Natural killer cell (primary cell): ENCODE measurements at regions not wholly inside any gene's neighbourhood (a gene's known extent, or its start where the extent isn't known, plus 50 kb on each side); places are given as distances from the start of the nearest gene placed in this dataset.

Experiments used
- ATAC-seq, 3 donors: fragments of 150-1000 bp in 2 of 3; fragments of 200-7000 bp in 1 of 3; cut with Tn5 transposase; 1 replicate in 1 of 3; 2 replicates in 2 of 3; pipeline ENCODE4 v1.10.0; 2021; ENCODE audit warnings: mild to moderate bottlenecking in 2 of 3, moderate library complexity in 2 of 3
- DNase-seq, 2 donors: peaks; one replicate each; pipeline versions ENCODE4 v3.0.0 to v3.0.0-alpha.2; 2013 to 2021; ENCODE audit warnings: mixed read lengths in 1 of 2
- H3K27ac ChIP-seq: one replicate; pipeline ENCODE4 v1.5.1; 2013; ENCODE audit warnings: mild to moderate bottlenecking, low read length
- H3K27me3 ChIP-seq: one replicate; pipeline ENCODE4 v1.6.1; 2013; ENCODE audit warnings: low read length; ENCODE audit not compliant: control insufficient read depth, insufficient read depth
- H3K36me3 ChIP-seq: one replicate; pipeline ENCODE4 v1.6.1; 2013; ENCODE audit warnings: low read length; ENCODE audit not compliant: control insufficient read depth, insufficient read depth
- H3K4me1 ChIP-seq: one replicate; pipeline ENCODE4 v1.6.1; 2013; ENCODE audit warnings: low read length; ENCODE audit not compliant: control insufficient read depth, insufficient read depth
- H3K4me3 ChIP-seq: one replicate; pipeline ENCODE4 v1.5.1; 2013; ENCODE audit warnings: low read length
- H3K9me3 ChIP-seq: one replicate; pipeline ENCODE4 v1.6.1; 2013; ENCODE audit warnings: low read length; ENCODE audit not compliant: control insufficient read depth, insufficient read depth
- H3K27ac Mint-ChIP-seq, 2 donors: one replicate each; pipeline ENCODE4 v1.8.0; 2022; ENCODE audit warnings: mild to moderate bottlenecking in 2 of 2, mixed read lengths in 2 of 2, moderate library complexity in 1 of 2
- H3K27me3 Mint-ChIP-seq, 2 donors: one replicate each; pipeline ENCODE4 v1.8.0; 2022; ENCODE audit warnings: low read depth in 2 of 2, mixed read lengths in 2 of 2
- H3K36me3 Mint-ChIP-seq: one replicate; pipeline ENCODE4 v1.8.0; 2022; ENCODE audit warnings: mixed read lengths
- H3K4me1 Mint-ChIP-seq, 2 donors: one replicate each; pipeline ENCODE4 v1.8.0; 2022; ENCODE audit warnings: mixed read lengths in 2 of 2
- H3K4me3 Mint-ChIP-seq: one replicate; pipeline ENCODE4 v1.8.0; 2022; ENCODE audit warnings: mild to moderate bottlenecking, moderate library complexity, mixed read lengths
- H3K9me3 Mint-ChIP-seq, 2 donors: one replicate each; pipeline ENCODE4 v1.8.0; 2022; ENCODE audit warnings: mixed read lengths in 2 of 2
- WGBS: methylation state at CpG from one replicate; pipeline ENCODE4 v1.1.7; 2013; ENCODE audit warnings: missing lambda C conversion rate; ENCODE audit not compliant: insufficient coverage; 5-methylcytosine and 5-hydroxymethylcytosine counted together
- intact Hi-C: fragments of 100-400 bp; cut with micrococcal nuclease; formaldehyde crosslinking; loops from one replicate; pipeline ENCODE4 v1.14.2; 2022
- TF ChIP-seq, protein P1 (sequence below): fragments of 200-600 bp; IDR thresholded peaks from one replicate; pipeline ENCODE4 v1.8.0; 2022; ENCODE audit warnings: antibody characterized with exemption

DNA sequence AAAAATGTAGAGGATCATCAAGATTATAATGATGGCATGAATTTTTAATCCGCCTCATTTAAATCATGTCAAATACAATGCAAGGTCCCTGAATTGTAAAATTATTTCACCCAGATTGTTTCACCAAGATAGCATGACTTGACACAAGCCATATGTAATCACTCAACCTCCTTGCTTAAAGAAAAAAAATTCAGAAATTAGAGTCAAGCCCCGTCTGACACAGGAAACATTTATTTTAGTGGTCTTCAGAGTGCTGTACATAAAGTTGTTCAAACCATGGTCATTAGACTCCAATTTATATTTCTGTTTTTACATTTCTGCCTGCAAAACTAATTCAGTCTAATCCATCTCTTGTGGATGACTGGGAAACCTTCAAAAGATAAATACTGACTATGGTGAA is 200.2 kb downstream of the CBLN4 start:
- 71% methylated on average over 1 of the region's 2 CpGs for WGBS
- Histone ChIP-seq H3K27me3 (no peaks in the 10 kb centered on the region), H3K36me3 (no peaks in the 10 kb centered on the region), H3K4me1 (no peaks in the 10 kb centered on the region), H3K4me3 (no peak overlapping the region), H3K9me3 (peaks cover 6% of the 10 kb centered on the region), H3K27ac (no peak overlapping the region)
- intact Hi-C loops = no loop called here
- H3K4me3 Mint-ChIP-seq = no peak overlapping the region
- H3K4me1 Mint-ChIP-seq = no peaks in the 10 kb centered on the region
- H3K27ac Mint-ChIP-seq = no peak overlapping the region
- DNase-seq (no peak), ATAC-seq (no peak)
- no peaks in the 10 kb centered on the region for H3K36me3 Mint-ChIP-seq
- peaks cover 2 to 10% of the 10 kb centered on the region in 2 donors for H3K9me3 Mint-ChIP-seq
- no peaks in the 10 kb centered on the region for H3K27me3 Mint-ChIP-seq
- TF ChIP-seq, protein P1, sequence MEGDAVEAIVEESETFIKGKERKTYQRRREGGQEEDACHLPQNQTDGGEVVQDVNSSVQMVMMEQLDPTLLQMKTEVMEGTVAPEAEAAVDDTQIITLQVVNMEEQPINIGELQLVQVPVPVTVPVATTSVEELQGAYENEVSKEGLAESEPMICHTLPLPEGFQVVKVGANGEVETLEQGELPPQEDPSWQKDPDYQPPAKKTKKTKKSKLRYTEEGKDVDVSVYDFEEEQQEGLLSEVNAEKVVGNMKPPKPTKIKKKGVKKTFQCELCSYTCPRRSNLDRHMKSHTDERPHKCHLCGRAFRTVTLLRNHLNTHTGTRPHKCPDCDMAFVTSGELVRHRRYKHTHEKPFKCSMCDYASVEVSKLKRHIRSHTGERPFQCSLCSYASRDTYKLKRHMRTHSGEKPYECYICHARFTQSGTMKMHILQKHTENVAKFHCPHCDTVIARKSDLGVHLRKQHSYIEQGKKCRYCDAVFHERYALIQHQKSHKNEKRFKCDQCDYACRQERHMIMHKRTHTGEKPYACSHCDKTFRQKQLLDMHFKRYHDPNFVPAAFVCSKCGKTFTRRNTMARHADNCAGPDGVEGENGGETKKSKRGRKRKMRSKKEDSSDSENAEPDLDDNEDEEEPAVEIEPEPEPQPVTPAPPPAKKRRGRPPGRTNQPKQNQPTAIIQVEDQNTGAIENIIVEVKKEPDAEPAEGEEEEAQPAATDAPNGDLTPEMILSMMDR = no peak

DNA sequence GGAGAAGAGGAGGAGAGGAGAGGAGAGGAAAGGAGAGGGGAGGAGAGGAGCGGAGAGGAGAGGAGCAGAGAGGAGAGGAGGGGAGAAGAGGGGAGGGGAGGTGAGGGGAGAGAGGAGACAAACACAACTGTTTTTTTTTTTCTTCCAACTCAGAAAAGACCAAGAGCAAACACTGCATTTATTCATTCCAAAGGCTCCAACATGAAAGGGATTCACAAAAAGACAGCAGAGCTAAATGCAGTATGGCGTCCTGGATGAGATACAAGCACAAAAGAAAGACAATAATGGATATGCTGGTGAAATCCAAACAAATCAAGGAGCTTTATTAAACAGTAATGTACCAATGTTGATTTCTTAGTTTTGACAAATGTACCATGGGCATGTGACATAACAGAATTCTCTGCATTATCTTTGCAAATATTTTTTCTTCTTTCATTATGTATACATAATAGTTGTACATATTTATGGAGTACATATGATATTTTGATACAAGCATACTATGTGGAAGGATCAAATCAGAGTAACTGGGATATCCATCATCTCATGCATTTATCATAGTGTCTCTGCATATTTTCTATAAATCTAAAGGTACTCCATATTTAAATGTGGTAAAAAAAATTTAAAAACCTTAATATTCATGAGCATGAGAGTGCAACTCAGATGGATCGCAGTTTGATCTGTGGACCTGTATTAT is 204.6 kb downstream of the CBLN4 start:
- no peak overlapping the region for H3K27ac ChIP-seq
- H3K27me3 ChIP-seq = no peaks in the 10 kb centered on the region
- TF ChIP-seq, protein P1 = no peak
- no peaks in the 10 kb centered on the region for H3K36me3 ChIP-seq
- H3K4me1 ChIP-seq = no peaks in the 10 kb centered on the region
- H3K4me1 Mint-ChIP-seq = no peaks in the 10 kb centered on the region
- no peak overlapping the region for H3K4me3 ChIP-seq
- DNase-seq (no peak), ATAC-seq (no peak)
- peaks cover 2 to 14% of the 10 kb centered on the region in 2 donors for H3K9me3 Mint-ChIP-seq
- no peaks in the 10 kb centered on the region for H3K36me3 Mint-ChIP-seq
- H3K27ac Mint-ChIP-seq = no peak overlapping the region
- no peaks in the 10 kb centered on the region for H3K27me3 Mint-ChIP-seq
- intact Hi-C loops = no loop called here
- H3K9me3 ChIP-seq = no peaks in the 10 kb centered on the region
- no peak overlapping the region for H3K4me3 Mint-ChIP-seq
- WGBS = 85% methylated on average over 3 of the region's 3 CpGs

DNA sequence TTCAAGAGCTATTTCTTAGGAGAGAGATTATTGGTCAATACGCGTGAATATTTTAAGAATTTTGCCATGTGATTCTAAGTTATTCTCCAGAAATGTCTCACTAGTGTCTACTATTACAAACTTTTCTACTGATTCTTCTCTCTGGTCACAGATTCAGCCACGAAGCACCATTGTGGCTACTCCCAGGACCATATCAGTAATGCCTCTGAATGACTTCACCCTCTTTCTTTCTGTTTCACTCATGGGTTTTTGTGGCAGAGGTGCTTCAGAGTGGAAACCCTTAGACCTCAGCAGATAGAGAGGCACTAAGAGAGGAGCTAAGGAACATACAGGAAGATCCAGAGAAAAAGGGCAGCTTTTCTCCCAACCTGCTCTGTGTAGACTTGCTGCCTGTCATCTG is 211.3 kb downstream of the CBLN4 start:
- intact Hi-C loops = no loop called here
- Mint-ChIP-seq H3K27me3 (no peaks in the 10 kb centered on the region), H3K4me3 (no peak overlapping the region), H3K36me3 (no peaks in the 10 kb centered on the region), H3K27ac (no peak overlapping the region), H3K9me3 (peaks cover 12 to 17% of the 10 kb centered on the region in 2 donors), H3K4me1 (no peaks in the 10 kb centered on the region)
- H3K27me3 ChIP-seq = no peaks in the 10 kb centered on the region
- no peaks in the 10 kb centered on the region for H3K4me1 ChIP-seq
- TF ChIP-seq, protein P1 = no peak
- DNase-seq (no peak), ATAC-seq (no peak)
- no peak overlapping the region for H3K4me3 ChIP-seq
- WGBS = 86% methylated on average over 3 of the region's 3 CpGs
- H3K36me3 ChIP-seq = no peaks in the 10 kb centered on the region
- H3K27ac ChIP-seq = no peak overlapping the region
- no peaks in the 10 kb centered on the region for H3K9me3 ChIP-seq

DNA sequence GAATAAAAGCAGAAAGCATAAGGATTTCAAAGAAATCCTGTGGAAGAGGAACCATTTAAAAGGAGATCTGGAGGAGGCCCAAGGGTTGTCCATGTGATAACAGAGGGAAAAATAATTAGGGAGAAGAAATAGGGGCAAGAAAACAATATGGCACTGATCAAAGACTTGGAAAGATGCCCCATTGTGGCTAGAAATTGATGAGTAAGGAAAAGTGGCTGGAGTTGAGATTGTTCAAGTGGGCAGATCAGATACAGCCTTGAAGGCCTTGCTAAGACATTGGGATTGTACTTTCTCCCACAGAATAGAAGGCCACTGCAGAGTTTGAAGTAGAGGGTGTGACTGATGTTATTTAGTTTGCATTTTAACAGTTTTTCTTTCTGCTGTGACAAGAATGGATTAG is 213.3 kb downstream of the CBLN4 start:
- Mint-ChIP-seq H3K36me3 (no peaks in the 10 kb centered on the region), H3K27ac (no peak overlapping the region), H3K4me3 (no peak overlapping the region), H3K9me3 (peaks cover 16 to 18% of the 10 kb centered on the region in 2 donors), H3K4me1 (no peaks in the 10 kb centered on the region), H3K27me3 (no peaks in the 10 kb centered on the region)
- ATAC-seq = no peak
- TF ChIP-seq, protein P1 = no peak
- no peak overlapping the region for H3K27ac ChIP-seq
- no peaks in the 10 kb centered on the region for H3K27me3 ChIP-seq
- H3K36me3 ChIP-seq = no peaks in the 10 kb centered on the region
- no peak for DNase-seq
- H3K4me1 ChIP-seq = no peaks in the 10 kb centered on the region
- intact Hi-C loops = no loop called here
- H3K9me3 ChIP-seq = no peaks in the 10 kb centered on the region
- H3K4me3 ChIP-seq = no peak overlapping the region
